RWPE1 (cell line): ENCODE measurements at regions not wholly inside any gene's neighbourhood (a gene's known extent, or its start where the extent isn't known, plus 50 kb on each side); places are given as distances from the start of the nearest gene placed in this dataset.
"Not testable (repeated sequence)": the region's sequence is repeated elsewhere in the genome, so short reads cannot be mapped to it uniquely, and the experiment has no call there.

Experiments used
- CTCF ChIA-PET: fragments of 350-600 bp; sonication (Branson Sonifier 250); formaldehyde crosslinking; extraction: SDS; loops from one replicate; lab custom pipeline; 2021; lab: Yijun Ruan, JAX
- POLR2A ChIA-PET: fragments of 400-600 bp; formaldehyde crosslinking; extraction: SDS; loops from one replicate; lab custom pipeline; 2020; ENCODE audit warnings: antibody characterized with exemption; ENCODE audit not compliant: low non-redundant PET; lab: Yijun Ruan, JAX
- DNase-seq: peaks from one replicate; pipeline ENCODE4 v3.0.0; 2012; ENCODE audit warnings: low spot score
- H3K27ac ChIP-seq: fragments of 450-650 bp; 2 replicates; pipeline ENCODE4 v1.5.1; 2017
- TF ChIP-seq, protein P1 (sequence below): fragments of 450-650 bp; conservative IDR thresholded peaks from 2 replicates; pipeline ENCODE4 v1.5.1; 2017; ENCODE audit warnings: low read depth, mild to moderate bottlenecking

DNA sequence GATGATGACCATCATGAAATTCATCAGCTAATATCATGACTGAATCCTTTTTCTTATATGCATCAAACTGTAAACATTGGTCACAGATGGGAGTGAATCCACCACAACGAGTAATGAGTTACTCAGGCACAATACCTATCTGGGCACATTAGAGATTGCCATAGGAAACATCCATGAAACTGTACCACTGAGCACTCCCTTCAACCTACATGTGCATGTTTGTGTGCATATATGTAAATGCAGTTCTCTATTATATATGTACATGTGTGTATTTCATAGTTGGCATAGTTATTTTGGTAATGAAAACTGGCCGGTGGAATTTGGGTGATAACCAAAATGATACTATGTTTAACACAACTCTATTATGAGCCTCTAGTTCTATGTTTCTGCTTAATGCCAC, 387.3 kb upstream of the ARRDC3 start:
- no peak overlapping the region for H3K27ac ChIP-seq
- TF ChIP-seq, protein P1, sequence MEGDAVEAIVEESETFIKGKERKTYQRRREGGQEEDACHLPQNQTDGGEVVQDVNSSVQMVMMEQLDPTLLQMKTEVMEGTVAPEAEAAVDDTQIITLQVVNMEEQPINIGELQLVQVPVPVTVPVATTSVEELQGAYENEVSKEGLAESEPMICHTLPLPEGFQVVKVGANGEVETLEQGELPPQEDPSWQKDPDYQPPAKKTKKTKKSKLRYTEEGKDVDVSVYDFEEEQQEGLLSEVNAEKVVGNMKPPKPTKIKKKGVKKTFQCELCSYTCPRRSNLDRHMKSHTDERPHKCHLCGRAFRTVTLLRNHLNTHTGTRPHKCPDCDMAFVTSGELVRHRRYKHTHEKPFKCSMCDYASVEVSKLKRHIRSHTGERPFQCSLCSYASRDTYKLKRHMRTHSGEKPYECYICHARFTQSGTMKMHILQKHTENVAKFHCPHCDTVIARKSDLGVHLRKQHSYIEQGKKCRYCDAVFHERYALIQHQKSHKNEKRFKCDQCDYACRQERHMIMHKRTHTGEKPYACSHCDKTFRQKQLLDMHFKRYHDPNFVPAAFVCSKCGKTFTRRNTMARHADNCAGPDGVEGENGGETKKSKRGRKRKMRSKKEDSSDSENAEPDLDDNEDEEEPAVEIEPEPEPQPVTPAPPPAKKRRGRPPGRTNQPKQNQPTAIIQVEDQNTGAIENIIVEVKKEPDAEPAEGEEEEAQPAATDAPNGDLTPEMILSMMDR = no peak
- POLR2A ChIA-PET = no interaction called here
- CTCF ChIA-PET = no interaction called here
- DNase-seq = no peak

- H3K27ac ChIP-seq, POLR2A ChIA-PET, CTCF ChIA-PET, DNase-seq: not testable (repeated sequence)
Measured at GRCh38 chr5:91757383-91757782, 374.3 kb upstream of the ARRDC3 start.

DNA sequence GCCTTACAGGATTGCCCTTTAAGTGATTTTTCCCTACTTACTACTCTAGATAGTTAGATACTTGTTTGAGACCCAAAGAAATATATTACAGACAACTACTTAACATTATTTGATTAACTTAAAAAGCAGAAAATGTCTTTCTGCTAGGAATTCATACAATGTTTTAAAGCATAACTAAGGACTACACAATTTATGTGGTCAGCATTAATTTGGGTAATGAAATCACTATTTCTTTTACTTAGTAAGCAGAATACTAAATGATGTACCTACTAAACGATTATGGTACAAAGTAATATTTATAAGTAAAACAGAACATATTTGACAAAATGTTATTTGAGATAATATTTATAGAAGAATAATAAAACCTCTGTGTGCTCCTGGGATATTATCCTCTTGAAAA, 371.9 kb upstream of the ARRDC3 start:
- POLR2A ChIA-PET = no interaction called here
- CTCF ChIA-PET = interaction anchor here (0.7 kb wide), 1 partner anchor 8 kb away, joined by 3 read pairs; no protein-coding TSS in a partner anchor

GRCh38 chr5:91744470-91744869, 361.4 kb upstream of the ARRDC3 start:
- DNase-seq, H3K27ac ChIP-seq, POLR2A ChIA-PET: not testable (repeated sequence)
- CTCF ChIA-PET = interaction anchor here (0.7 kb wide), 1 partner anchor 10 kb away, joined by 4 read pairs; no protein-coding TSS in a partner anchor

More for the DNA sequence above, 371.9 kb upstream of the ARRDC3 start:
- TF ChIP-seq, protein P1 = no peak
- H3K27ac ChIP-seq = no peak overlapping the region
- DNase-seq = no peak

DNA sequence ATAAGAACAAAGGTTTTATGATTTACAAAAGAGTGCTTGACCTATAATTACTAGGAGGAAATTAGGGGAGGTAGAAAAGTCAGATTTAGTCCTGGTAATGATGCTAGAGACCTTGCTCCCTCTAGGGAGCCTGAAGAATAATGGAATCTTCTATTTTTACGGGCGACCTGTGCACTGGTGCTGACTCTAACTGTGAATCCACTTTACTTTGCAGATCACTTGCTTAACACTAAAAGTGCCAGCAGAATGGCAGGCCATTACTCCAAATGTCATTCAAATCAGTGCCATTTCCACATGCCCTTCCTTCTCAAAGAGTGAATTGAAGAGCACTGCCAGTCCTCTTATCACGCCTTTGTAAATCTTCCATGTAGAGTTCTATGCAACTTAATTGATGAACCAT, 359.4 kb upstream of the ARRDC3 start:
- no peak overlapping the region for H3K27ac ChIP-seq
- ChIA-PET POLR2A (no interaction called here), CTCF (interaction anchor here (0.6 kb wide), 1 partner anchor 241 kb away, joined by 3 read pairs; no protein-coding TSS in a partner anchor)
- no peak for DNase-seq
- TF ChIP-seq, protein P1 = no peak

DNA sequence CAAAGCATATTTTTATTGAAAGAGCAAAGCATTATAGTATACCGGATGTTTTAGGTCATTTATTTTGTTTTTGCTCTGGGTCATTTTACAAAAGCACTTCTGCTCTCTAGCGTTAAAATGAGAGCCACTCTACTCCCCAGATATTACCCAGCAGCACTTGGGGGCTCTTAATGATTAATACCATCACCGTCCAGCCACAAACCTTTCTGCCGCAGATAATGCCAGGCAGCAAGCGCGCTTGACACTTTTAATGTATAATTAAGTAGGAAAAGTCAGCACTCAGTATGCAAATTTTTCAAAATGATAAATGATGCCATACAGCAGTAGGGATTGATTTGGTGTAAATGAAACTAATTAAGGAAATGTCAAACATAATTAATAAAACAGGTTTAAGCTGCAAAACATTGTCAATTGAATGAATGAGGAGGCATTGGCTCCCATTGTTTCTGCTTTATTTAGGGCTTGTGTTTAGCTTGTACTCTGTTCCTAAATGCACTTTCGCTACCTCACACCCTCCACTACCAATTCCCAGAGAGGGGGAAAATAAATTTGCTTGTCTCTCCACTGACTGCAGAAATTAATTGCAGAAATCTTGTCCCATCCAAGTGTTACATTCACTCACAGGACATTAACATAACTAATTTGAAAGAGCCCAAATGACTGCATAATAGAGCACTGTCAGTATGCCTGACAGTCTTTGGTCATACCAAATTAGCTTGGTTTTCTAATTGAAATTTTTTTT, 358.8 kb upstream of the ARRDC3 start:
- POLR2A ChIA-PET = no interaction called here
- TF ChIP-seq, protein P1 = no peak
- CTCF ChIA-PET = interaction anchor here (0.6 kb wide), 1 partner anchor 241 kb away, joined by 3 read pairs; no protein-coding TSS in a partner anchor
- DNase-seq = no peak
- H3K27ac ChIP-seq = no peak overlapping the region

DNA sequence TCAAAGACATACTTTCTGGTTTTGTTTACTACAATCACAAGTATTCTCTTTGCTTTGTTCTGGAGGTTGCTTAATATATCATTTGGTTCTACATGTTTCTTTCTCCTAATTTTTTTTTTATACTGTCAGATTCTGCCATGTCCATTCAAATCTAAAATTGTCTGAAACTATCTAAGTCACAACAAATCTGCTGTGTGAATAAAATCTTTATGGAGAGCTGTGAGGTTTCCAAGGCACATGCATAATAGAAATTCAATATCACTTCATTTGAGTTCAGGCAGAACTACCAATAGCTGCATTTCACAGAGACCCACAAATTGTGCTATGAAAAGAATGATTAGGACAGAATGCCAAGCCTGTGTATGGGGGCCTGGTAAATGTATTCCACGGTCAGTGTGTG, 346.9 kb upstream of the ARRDC3 start:
- TF ChIP-seq, protein P1 = no peak
- DNase-seq = no peak
- CTCF ChIA-PET = interaction anchor here (0.6 kb wide), 1 partner anchor 1011 kb away, joined by 4 read pairs; no protein-coding TSS in a partner anchor
- H3K27ac ChIP-seq = no peak overlapping the region
- POLR2A ChIA-PET = no interaction called here
